ENCODE measurements at regions not wholly inside any gene's neighbourhood (a gene's known extent, or its start where the extent isn't known, plus 50 kb on each side); places are given as distances from the start of the nearest gene placed in this dataset.

DNA sequence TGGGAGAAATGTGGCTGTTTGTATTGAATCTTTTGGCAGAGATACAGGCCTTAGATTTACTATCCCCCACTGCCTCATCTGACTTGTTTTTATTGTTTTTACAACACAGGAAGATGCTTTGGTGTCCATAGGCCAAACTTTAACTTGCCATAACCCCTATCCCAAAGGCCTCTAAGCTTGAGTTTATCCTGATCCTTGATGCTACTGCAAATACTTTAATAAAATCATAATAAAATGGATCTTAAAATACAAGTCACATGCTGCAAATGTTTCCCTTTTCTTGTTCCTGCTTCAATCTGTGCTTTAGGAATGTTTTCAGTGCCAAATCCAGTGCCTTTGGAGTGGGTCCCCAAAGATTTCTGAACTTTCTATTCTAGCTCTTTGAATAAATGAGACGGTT lies 770.6 kb downstream of the DACH1 start:
- Histone ChIP-seq H3K79me2 (ENCODE audit: low read depth) (no peaks in the 10 kb centered on the region), H3K27ac (no peak overlapping the region), H3K4me1 (replicated peaks; ENCODE audit: insufficient read depth) (no peaks in the 10 kb centered on the region), H3K36me3 (ENCODE audit: low read depth) (no peaks in the 10 kb centered on the region), H3K27me3 (ENCODE audit: insufficient read depth, low read depth) (no peaks in the 10 kb centered on the region), H4K20me1 (ENCODE audit: insufficient read depth) (no peaks in the 10 kb centered on the region), H3K4me2 (no peak overlapping the region), H3F3A (ENCODE audit: insufficient read depth, low read depth) (no peaks in the 10 kb centered on the region), H2AFZ (no peak overlapping the region), H3K9me3 (ENCODE audit: insufficient read depth, low read depth) (no peaks in the 10 kb centered on the region; the same call in 1 of the 2 replicates), H3K9me2 (ENCODE audit: insufficient read depth) (no peaks in the 10 kb centered on the region), H3K4me3 (no peak overlapping the region)
- BruUV-seq (replicated peaks) = no TSS peak
- ChIA-PET POLR2A (ENCODE audit: unreplicated experiment) (no interaction called here), CTCF (no interaction called here)
- TF ChIP-seq EZH2 (IDR thresholded peaks at IDR 0.05; ENCODE audit: low read depth) = no peak
- TF ChIP-seq, protein P1, sequence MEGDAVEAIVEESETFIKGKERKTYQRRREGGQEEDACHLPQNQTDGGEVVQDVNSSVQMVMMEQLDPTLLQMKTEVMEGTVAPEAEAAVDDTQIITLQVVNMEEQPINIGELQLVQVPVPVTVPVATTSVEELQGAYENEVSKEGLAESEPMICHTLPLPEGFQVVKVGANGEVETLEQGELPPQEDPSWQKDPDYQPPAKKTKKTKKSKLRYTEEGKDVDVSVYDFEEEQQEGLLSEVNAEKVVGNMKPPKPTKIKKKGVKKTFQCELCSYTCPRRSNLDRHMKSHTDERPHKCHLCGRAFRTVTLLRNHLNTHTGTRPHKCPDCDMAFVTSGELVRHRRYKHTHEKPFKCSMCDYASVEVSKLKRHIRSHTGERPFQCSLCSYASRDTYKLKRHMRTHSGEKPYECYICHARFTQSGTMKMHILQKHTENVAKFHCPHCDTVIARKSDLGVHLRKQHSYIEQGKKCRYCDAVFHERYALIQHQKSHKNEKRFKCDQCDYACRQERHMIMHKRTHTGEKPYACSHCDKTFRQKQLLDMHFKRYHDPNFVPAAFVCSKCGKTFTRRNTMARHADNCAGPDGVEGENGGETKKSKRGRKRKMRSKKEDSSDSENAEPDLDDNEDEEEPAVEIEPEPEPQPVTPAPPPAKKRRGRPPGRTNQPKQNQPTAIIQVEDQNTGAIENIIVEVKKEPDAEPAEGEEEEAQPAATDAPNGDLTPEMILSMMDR (conservative IDR thresholded peaks at IDR 0.05) = no peak
- intact Hi-C loops (cut with micrococcal nuclease; ENCODE audit: unreplicated experiment) = no loop called here
- no peak for DNase-seq

DNA sequence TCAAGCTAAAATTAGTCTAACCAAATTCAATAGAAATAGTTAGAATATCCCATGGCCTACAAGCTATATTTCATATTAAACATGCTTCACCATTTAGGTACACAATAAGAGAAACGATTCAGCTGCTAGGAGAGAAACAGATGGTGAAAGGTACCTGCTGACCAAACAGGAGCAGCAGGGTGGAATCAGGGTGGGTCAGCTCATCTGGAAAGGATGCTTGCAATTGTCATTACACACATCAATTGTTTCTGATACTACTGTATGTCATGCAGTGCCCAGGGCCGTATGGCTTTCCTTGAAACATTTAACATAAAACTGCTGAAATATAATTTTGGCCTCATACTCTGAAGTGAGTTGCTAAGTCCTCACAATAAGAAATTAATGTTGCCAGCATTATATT lies 776.0 kb downstream of the DACH1 start:
- Histone ChIP-seq H3K36me3 (ENCODE audit: low read depth) (no peaks in the 10 kb centered on the region), H3K9me3 (ENCODE audit: insufficient read depth, low read depth) (no peaks in the 10 kb centered on the region), H3K9me2 (ENCODE audit: insufficient read depth) (no peaks in the 10 kb centered on the region), H2AFZ (no peak overlapping the region), H3K27me3 (ENCODE audit: insufficient read depth, low read depth) (no peaks in the 10 kb centered on the region), H3K4me2 (no peak overlapping the region), H4K20me1 (ENCODE audit: insufficient read depth) (no peaks in the 10 kb centered on the region), H3F3A (ENCODE audit: insufficient read depth, low read depth) (no peaks in the 10 kb centered on the region), H3K4me3 (no peak overlapping the region), H3K4me1 (replicated peaks; ENCODE audit: insufficient read depth) (no peaks in the 10 kb centered on the region), H3K79me2 (ENCODE audit: low read depth) (no peaks in the 10 kb centered on the region), H3K27ac (no peak overlapping the region)
- POLR2A ChIA-PET (ENCODE audit: unreplicated experiment) = no interaction called here
- CTCF ChIA-PET = no interaction called here
- no peak for DNase-seq
- BruUV-seq (replicated peaks) = no TSS peak
- intact Hi-C loops (cut with micrococcal nuclease; ENCODE audit: unreplicated experiment) = no loop called here
- TF ChIP-seq, protein P1 (conservative IDR thresholded peaks at IDR 0.05) = no peak
- no peak for TF ChIP-seq EZH2 (IDR thresholded peaks at IDR 0.05; ENCODE audit: low read depth)

DNA sequence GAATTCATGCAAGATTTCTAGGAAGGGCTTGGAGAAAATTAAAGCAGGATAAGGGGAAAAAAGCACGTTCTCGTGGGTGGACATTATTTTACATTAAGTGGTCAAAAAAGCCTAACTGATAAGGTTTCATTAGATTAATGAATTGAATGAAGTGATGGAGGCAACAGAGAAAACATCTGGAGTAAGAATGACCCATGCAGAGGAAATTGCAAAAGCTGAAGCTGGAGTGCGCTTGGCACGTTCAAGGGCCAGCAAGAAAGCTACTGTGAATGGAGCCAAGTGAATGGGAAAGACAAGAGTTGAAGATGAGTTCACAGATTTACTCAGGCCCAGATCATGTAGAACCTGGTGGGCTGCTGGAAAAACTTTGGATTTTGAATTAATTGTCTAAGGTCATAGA lies 777.9 kb downstream of the DACH1 start:
- TF ChIP-seq, protein P1 (conservative IDR thresholded peaks at IDR 0.05) = no peak
- TF ChIP-seq EZH2 (IDR thresholded peaks at IDR 0.05; ENCODE audit: low read depth) = no peak
- no TSS peak for BruUV-seq (replicated peaks)
- no peak for DNase-seq
- no peak overlapping the region for H3K4me3 ChIP-seq
- no peaks in the 10 kb centered on the region for H3K9me3 ChIP-seq (ENCODE audit: insufficient read depth, low read depth)
- intact Hi-C loops (cut with micrococcal nuclease; ENCODE audit: unreplicated experiment) = no loop called here
- H3K4me1 ChIP-seq (replicated peaks; ENCODE audit: insufficient read depth) = no peaks in the 10 kb centered on the region
- no peaks in the 10 kb centered on the region for H3K36me3 ChIP-seq (ENCODE audit: low read depth)
- H3K27ac ChIP-seq = no peak overlapping the region
- no peaks in the 10 kb centered on the region for H3K79me2 ChIP-seq (ENCODE audit: low read depth)
- H2AFZ ChIP-seq = no peak overlapping the region
- ChIA-PET POLR2A (ENCODE audit: unreplicated experiment) (no interaction called here), CTCF (no interaction called here)
- H3K27me3 ChIP-seq (ENCODE audit: insufficient read depth, low read depth) = no peaks in the 10 kb centered on the region
- no peaks in the 10 kb centered on the region for H3F3A ChIP-seq (ENCODE audit: insufficient read depth, low read depth)
- H3K9me2 ChIP-seq (ENCODE audit: insufficient read depth) = no peaks in the 10 kb centered on the region
- H3K4me2 ChIP-seq = no peak overlapping the region
- H4K20me1 ChIP-seq (ENCODE audit: insufficient read depth) = no peaks in the 10 kb centered on the region

All from PC-9 (cell line).